BLaER1 treated with 17β-estradiol and CSF1 and Interleukin-3, amounts not matched to agents 10 nM and 100 nM (cell line): ENCODE measurements at regions not wholly inside any gene's neighbourhood (a gene's known extent, or its start where the extent isn't known, plus 50 kb on each side); places are given as distances from the start of the nearest gene placed in this dataset.

Source experiments
- H3K27ac ChIP-seq, 11 experiments: shearing (Covaris generic); formaldehyde crosslinking; 2 replicates each; pipeline ENCODE4 v1.8.1; 2022
- H3K27me3 ChIP-seq, 11 experiments: shearing (Covaris generic); formaldehyde crosslinking; 2 replicates each; pipeline ENCODE4 v1.8.1; 2022
- H3K36me3 ChIP-seq, 11 experiments: shearing (Covaris generic); formaldehyde crosslinking; 2 replicates each; pipeline ENCODE4 v1.8.1; 2022
- H3K4me1 ChIP-seq, 10 experiments: shearing (Covaris generic); formaldehyde crosslinking; 2 replicates each; pipeline ENCODE4 v1.8.1; 2022
- H3K4me2 ChIP-seq, 11 experiments: shearing (Covaris generic); formaldehyde crosslinking; 2 replicates each; pipeline ENCODE4 v1.8.1; 2022
- H3K4me3 ChIP-seq, 10 experiments: shearing (Covaris generic); formaldehyde crosslinking; 2 replicates each; pipeline ENCODE4 v1.8.1; 2022
- H3K9ac ChIP-seq, 11 experiments: shearing (Covaris generic); formaldehyde crosslinking; 2 replicates each; pipeline ENCODE4 v1.8.1; 2022
- H3K9me3 ChIP-seq, 11 experiments: shearing (Covaris generic); formaldehyde crosslinking; replicated peaks in 1 of 11; 2 replicates each; pipeline ENCODE4 v1.8.1; 2022
- H4K20me1 ChIP-seq, 11 experiments: shearing (Covaris generic); formaldehyde crosslinking; 2 replicates each; pipeline ENCODE4 v1.8.1; 2022
- Cebpa-rat ChIP-seq, 11 experiments: shearing (Covaris generic); IDR thresholded peaks; 2 replicates each; pipeline ENCODE4 v1.8.1; 2022

DNA sequence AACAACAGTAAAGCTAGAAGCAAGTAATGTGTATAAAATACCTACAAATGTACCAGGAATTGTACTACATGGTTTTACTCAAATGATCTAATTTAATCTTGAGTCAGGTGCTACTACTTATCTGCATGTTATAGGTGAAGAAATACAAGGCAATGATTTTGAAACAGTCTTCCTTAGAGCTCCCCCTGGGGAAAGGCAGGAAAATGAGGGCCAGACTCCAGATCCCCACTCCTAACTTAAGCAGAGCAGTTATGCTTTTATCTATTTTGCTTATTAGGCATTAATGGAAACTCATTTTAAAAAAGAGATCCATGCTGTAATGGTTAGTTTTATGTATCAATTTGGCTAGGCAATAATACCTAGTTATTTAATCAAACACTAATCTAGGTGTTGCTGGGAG is 109.3 kb upstream of the CPSF6 start:
- H3K4me3 ChIP-seq, result no peak overlapping the region
- no peaks in the 10 kb centered on the region for H3K36me3 ChIP-seq
- no peak for TF ChIP-seq Cebpa-rat (IDR thresholded peaks at IDR 0.05)
- H3K4me2 ChIP-seq, result no peak overlapping the region
- H3K27me3 ChIP-seq, result no peaks in the 10 kb centered on the region
- H3K9ac ChIP-seq, result no peak overlapping the region
- H3K9me3 ChIP-seq, result no peaks in the 10 kb centered on the region
- H3K27ac ChIP-seq, result no peak overlapping the region
- no peaks in the 10 kb centered on the region for H3K4me1 ChIP-seq
- H4K20me1 ChIP-seq, result no peaks in the 10 kb centered on the region

GRCh38 chr12:69131077-69131476 is 108.3 kb upstream of the CPSF6 start:
- no peak overlapping the region for H3K4me3 ChIP-seq
- H3K9me3 ChIP-seq, result no peaks in the 10 kb centered on the region
- no peak overlapping the region for H3K27ac ChIP-seq
- no peaks in the 10 kb centered on the region for H3K36me3 ChIP-seq
- H4K20me1 ChIP-seq, result no peaks in the 10 kb centered on the region
- no peak for TF ChIP-seq Cebpa-rat (IDR thresholded peaks at IDR 0.05)
- H3K4me2 ChIP-seq, result no peak overlapping the region
- no peaks in the 10 kb centered on the region for H3K27me3 ChIP-seq
- H3K4me1 ChIP-seq, result no peaks in the 10 kb centered on the region
- no peak overlapping the region for H3K9ac ChIP-seq

GRCh38 chr12:69136931-69137613 is 102.3 kb upstream of the CPSF6 start:
- Histone ChIP-seq H3K9ac (no peak overlapping the region), H3K4me2 (no peak overlapping the region), H3K36me3 (no peaks in the 10 kb centered on the region), H3K27me3 (no peaks in the 10 kb centered on the region), H3K4me1 (no peaks in the 10 kb centered on the region), H3K9me3 (peaks cover 41 to 45% (median 43%) of the 10 kb centered on the region in 11 experiments), H4K20me1 (no peaks in the 10 kb centered on the region), H3K27ac (no peak overlapping the region), H3K4me3 (no peak overlapping the region)
- no peak for TF ChIP-seq Cebpa-rat (IDR thresholded peaks at IDR 0.05)

GRCh38 chr12:69141074-69141473 is 98.3 kb upstream of the CPSF6 start:
- Histone ChIP-seq H3K4me3 (no peak overlapping the region), H3K27ac (no peak overlapping the region), H3K4me2 (no peak overlapping the region), H3K9ac (no peak overlapping the region), H3K36me3 (no peaks in the 10 kb centered on the region), H3K27me3 (no peaks in the 10 kb centered on the region), H3K4me1 (no peaks in the 10 kb centered on the region), H3K9me3 (peaks cover 42 to 47% (median 45%) of the 10 kb centered on the region in 11 experiments), H4K20me1 (no peaks in the 10 kb centered on the region)
- TF ChIP-seq Cebpa-rat (IDR thresholded peaks at IDR 0.05), result no peak

GRCh38 chr12:69149270-69149669 is 90.1 kb upstream of the CPSF6 start:
- H4K20me1 ChIP-seq, result no peaks in the 10 kb centered on the region
- no peak overlapping the region for H3K27ac ChIP-seq
- no peak for TF ChIP-seq Cebpa-rat (IDR thresholded peaks at IDR 0.05)
- no peak overlapping the region for H3K4me2 ChIP-seq
- no peak overlapping the region for H3K4me3 ChIP-seq
- H3K4me1 ChIP-seq, result peaks cover 0 to 19% (median 11%) of the 10 kb centered on the region in 10 experiments; a peak in 17 of 20 replicates
- peaks cover 0 to 11% (median 0%) of the 10 kb centered on the region in 11 experiments; a peak in 4 of 22 replicates for H3K9me3 ChIP-seq
- no peak overlapping the region for H3K9ac ChIP-seq
- no peaks in the 10 kb centered on the region for H3K27me3 ChIP-seq
- no peaks in the 10 kb centered on the region for H3K36me3 ChIP-seq

- H3K27ac ChIP-seq, result no peak overlapping the region
- H3K4me3 ChIP-seq, result no peak overlapping the region
- H3K4me1 ChIP-seq, result peaks cover 0 to 26% (median 12%) of the 10 kb centered on the region in 10 experiments; a peak in 17 of 20 replicates
- no peak overlapping the region for H3K9ac ChIP-seq
- TF ChIP-seq Cebpa-rat (IDR thresholded peaks at IDR 0.05), result no peak
- no peaks in the 10 kb centered on the region for H3K36me3 ChIP-seq
- H3K9me3 ChIP-seq, result peaks cover 0 to 11% (median 0%) of the 10 kb centered on the region in 11 experiments; a peak in 4 of 22 replicates
- H3K4me2 ChIP-seq, result no peak overlapping the region
- H3K27me3 ChIP-seq, result no peaks in the 10 kb centered on the region
- H4K20me1 ChIP-seq, result no peaks in the 10 kb centered on the region
Measured at GRCh38 chr12:69150083-69150795, 89.1 kb upstream of the CPSF6 start.

- TF ChIP-seq Cebpa-rat (IDR thresholded peaks at IDR 0.05), result no peak
- Histone ChIP-seq H3K9ac (no peak overlapping the region), H3K9me3 (peaks cover 0 to 11% (median 0%) of the 10 kb centered on the region in 11 experiments; a peak in 4 of 22 replicates), H3K36me3 (no peaks in the 10 kb centered on the region), H3K4me3 (no peak overlapping the region), H3K4me1 (peaks cover 0 to 26% (median 12%) of the 10 kb centered on the region in 10 experiments; a peak in 17 of 20 replicates), H3K4me2 (peak overlapping the region in 8 of 11 experiments; percentile 31 to 70 (median 44); a peak in 15 of 22 replicates), H3K27ac (no peak overlapping the region), H3K27me3 (no peaks in the 10 kb centered on the region), H4K20me1 (no peaks in the 10 kb centered on the region)
Measured at GRCh38 chr12:69150796-69151127, 88.6 kb upstream of the CPSF6 start.

- H3K9ac ChIP-seq, result no peak overlapping the region
- TF ChIP-seq Cebpa-rat (IDR thresholded peaks at IDR 0.05), result no peak
- H3K27ac ChIP-seq, result no peak overlapping the region
- H4K20me1 ChIP-seq, result no peaks in the 10 kb centered on the region
- peaks cover 0 to 28% (median 13%) of the 10 kb centered on the region in 10 experiments; a peak in 17 of 20 replicates for H3K4me1 ChIP-seq
- no peak overlapping the region for H3K4me3 ChIP-seq
- peak overlapping the region in 9 of 11 experiments; percentile 7 to 70 (median 42); a peak in 16 of 22 replicates for H3K4me2 ChIP-seq
- H3K36me3 ChIP-seq, result no peaks in the 10 kb centered on the region
- H3K9me3 ChIP-seq, result peaks cover 0 to 11% (median 0%) of the 10 kb centered on the region in 11 experiments; a peak in 4 of 22 replicates
- H3K27me3 ChIP-seq, result no peaks in the 10 kb centered on the region
Measured at GRCh38 chr12:69151254-69151764, 88.1 kb upstream of the CPSF6 start.

GRCh38 chr12:69154585-69155363 is 84.6 kb upstream of the CPSF6 start:
- H3K9me3 ChIP-seq, result no peaks in the 10 kb centered on the region
- TF ChIP-seq Cebpa-rat (IDR thresholded peaks at IDR 0.05), result no peak
- H3K4me2 ChIP-seq, result peak overlapping the region in 8 of 11 experiments; percentile 4 to 21 (median 9); a peak in 4 of 22 replicates
- H3K4me1 ChIP-seq, result peaks cover 5 to 34% (median 19%) of the 10 kb centered on the region in 10 experiments; a peak in 17 of 20 replicates
- no peak overlapping the region for H3K27ac ChIP-seq
- H3K27me3 ChIP-seq, result no peaks in the 10 kb centered on the region
- H3K9ac ChIP-seq, result no peak overlapping the region
- no peaks in the 10 kb centered on the region for H4K20me1 ChIP-seq
- H3K36me3 ChIP-seq, result no peaks in the 10 kb centered on the region
- H3K4me3 ChIP-seq, result no peak overlapping the region
